ENCODE measurements at regions not wholly inside any gene's neighbourhood (a gene's known extent, or its start where the extent isn't known, plus 50 kb on each side); places are given as distances from the start of the nearest gene placed in this dataset.

DNA sequence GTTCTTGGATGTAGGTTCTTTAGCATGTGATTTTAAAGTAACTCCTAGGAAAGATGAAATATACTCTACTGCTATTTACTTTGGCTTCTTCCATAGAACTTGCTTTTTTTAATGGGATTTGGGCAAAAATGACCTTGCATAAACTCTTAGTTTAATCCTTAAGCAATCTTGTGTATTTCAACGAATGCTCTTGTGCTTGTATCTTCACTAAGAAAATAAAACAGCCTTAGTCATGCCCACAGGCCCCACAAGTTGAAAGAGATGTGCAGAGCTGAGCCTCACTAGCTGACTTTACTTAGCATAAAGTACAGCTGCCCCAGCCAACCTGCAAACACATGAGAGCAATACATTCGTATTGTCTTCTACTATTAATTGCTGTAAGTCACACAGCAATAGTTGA is 1609.2 kb downstream of the STIM2 start:
- H3K4me3 ChIP-seq: no peak overlapping the region
- H3K9me3 ChIP-seq (replicated peaks): no peaks in the 10 kb centered on the region
- H3K36me3 ChIP-seq: no peaks in the 10 kb centered on the region
- intact Hi-C loops (cut with micrococcal nuclease): no loop called here
- no peak overlapping the region for H3K27ac ChIP-seq (replicated peaks)
- DNase-seq: no peak
- no peaks in the 10 kb centered on the region for H3K27me3 ChIP-seq (ENCODE audit: low read depth)
- no peaks in the 10 kb centered on the region for H3K4me1 ChIP-seq
- TF ChIP-seq, protein P1, sequence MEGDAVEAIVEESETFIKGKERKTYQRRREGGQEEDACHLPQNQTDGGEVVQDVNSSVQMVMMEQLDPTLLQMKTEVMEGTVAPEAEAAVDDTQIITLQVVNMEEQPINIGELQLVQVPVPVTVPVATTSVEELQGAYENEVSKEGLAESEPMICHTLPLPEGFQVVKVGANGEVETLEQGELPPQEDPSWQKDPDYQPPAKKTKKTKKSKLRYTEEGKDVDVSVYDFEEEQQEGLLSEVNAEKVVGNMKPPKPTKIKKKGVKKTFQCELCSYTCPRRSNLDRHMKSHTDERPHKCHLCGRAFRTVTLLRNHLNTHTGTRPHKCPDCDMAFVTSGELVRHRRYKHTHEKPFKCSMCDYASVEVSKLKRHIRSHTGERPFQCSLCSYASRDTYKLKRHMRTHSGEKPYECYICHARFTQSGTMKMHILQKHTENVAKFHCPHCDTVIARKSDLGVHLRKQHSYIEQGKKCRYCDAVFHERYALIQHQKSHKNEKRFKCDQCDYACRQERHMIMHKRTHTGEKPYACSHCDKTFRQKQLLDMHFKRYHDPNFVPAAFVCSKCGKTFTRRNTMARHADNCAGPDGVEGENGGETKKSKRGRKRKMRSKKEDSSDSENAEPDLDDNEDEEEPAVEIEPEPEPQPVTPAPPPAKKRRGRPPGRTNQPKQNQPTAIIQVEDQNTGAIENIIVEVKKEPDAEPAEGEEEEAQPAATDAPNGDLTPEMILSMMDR (IDR thresholded peaks at IDR 0.05; ENCODE audit: borderline replicate concordance): no peak

DNA sequence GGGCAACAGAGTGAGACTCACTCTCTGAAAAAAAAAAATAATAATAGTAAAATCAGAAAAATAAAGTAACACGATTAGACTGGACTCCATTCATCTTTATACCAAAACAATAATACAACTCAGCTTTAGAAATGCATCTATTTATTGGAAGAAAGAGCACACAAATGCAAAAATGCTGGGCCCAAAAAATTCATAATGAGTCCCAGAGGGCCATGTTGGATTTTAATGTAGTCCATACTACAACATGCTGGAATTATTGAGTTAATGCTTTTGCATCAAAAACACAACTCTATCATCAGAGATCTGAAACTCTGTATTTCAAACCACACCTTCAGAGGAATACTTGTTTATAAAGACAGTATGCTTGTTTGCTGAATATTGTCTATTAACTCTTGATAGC is 1614.7 kb downstream of the STIM2 start:
- H3K36me3 ChIP-seq: no peaks in the 10 kb centered on the region
- no peak overlapping the region for H3K27ac ChIP-seq (replicated peaks)
- H3K9me3 ChIP-seq (replicated peaks): no peaks in the 10 kb centered on the region
- intact Hi-C loops (cut with micrococcal nuclease): no loop called here
- no peak overlapping the region for H3K4me3 ChIP-seq
- no peaks in the 10 kb centered on the region for H3K4me1 ChIP-seq
- no peak for DNase-seq
- TF ChIP-seq, protein P1 (IDR thresholded peaks at IDR 0.05; ENCODE audit: borderline replicate concordance): no peak
- H3K27me3 ChIP-seq (ENCODE audit: low read depth): no peaks in the 10 kb centered on the region

DNA sequence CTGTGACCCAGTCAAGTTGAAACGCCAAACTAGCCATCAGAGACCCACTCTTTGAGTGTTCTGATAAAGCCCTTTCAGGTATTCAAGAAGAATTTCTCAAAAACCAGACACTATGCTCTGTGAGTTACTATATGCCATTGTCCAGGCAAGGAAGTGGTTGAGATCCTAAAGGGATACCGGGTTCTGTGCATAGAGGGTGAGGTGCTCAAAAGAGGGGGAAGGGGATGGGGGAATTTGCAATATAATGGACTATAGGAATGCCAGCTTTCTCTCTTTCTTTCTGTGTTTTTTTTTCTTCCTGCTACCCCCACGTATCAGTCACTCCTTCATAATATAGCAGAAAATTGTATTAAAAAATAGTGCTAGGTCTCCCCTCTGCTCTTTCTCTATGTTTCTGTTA is 1619.0 kb downstream of the STIM2 start:
- no peak for DNase-seq
- TF ChIP-seq, protein P1 (IDR thresholded peaks at IDR 0.05; ENCODE audit: borderline replicate concordance): no peak
- H3K27ac ChIP-seq (replicated peaks): no peak overlapping the region
- H3K36me3 ChIP-seq: no peaks in the 10 kb centered on the region
- no peak overlapping the region for H3K4me3 ChIP-seq
- no peaks in the 10 kb centered on the region for H3K27me3 ChIP-seq (ENCODE audit: low read depth)
- no peaks in the 10 kb centered on the region for H3K4me1 ChIP-seq
- H3K9me3 ChIP-seq (replicated peaks): no peaks in the 10 kb centered on the region
- intact Hi-C loops (cut with micrococcal nuclease): no loop called here

DNA sequence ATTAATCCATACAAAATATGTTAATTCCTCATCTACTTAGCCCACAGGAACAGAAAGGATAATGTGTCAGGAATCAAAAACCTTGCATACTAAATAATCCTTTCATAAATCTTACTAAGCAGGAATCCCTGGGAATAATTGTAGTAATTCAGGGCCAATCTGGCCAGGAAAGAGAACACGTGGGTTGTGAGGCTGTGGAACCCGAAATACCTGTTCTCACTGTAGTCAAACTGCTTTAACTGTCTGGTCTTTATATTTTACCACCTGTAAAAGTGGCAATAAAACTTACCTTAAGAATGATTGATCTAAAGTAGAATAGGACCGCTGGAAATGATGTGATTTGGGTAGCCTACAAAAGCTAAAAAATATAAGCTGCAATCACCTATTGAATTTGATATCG is 1620.9 kb downstream of the STIM2 start:
- no peaks in the 10 kb centered on the region for H3K9me3 ChIP-seq (replicated peaks)
- TF ChIP-seq, protein P1 (IDR thresholded peaks at IDR 0.05; ENCODE audit: borderline replicate concordance): no peak
- DNase-seq: no peak
- H3K4me3 ChIP-seq: no peak overlapping the region
- no peaks in the 10 kb centered on the region for H3K36me3 ChIP-seq
- H3K4me1 ChIP-seq: no peaks in the 10 kb centered on the region
- intact Hi-C loops (cut with micrococcal nuclease): no loop called here
- H3K27me3 ChIP-seq (ENCODE audit: low read depth): no peaks in the 10 kb centered on the region
- H3K27ac ChIP-seq (replicated peaks): no peak overlapping the region

DNA sequence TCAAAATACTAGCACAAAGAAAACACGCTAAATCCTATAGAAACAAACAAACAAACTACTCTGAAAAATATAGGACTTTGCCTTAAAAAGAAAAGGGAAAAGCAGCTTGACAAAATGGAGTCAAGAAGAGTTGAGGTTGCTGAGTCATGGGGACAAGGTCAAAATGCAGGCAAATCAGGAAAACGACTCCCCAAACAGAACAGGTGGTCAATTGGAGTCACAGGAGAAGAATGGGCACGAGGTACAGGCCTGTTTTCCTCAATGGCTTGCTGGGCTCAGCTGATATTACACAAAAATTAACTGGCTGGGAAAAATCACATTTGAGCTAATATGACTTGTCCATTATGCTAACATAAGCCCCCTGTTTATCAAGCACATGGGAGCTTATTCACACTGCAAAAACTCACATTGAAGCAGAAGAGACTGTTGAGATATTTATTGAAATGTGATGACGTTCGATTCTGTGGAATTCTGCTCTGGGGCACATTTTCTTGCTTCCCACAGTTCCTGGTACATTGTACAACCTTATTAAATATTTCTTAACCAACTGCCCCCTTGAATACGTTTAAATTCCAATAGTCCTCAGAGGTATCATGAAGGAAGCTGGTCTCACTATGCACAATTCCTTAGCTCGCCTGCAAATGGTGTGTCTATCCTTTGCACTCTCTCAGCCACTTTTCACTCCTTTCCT is 1622.1 kb downstream of the STIM2 start:
- H3K27ac ChIP-seq (replicated peaks): no peak overlapping the region
- H3K27me3 ChIP-seq (ENCODE audit: low read depth): no peaks in the 10 kb centered on the region
- no peak overlapping the region for H3K4me3 ChIP-seq
- TF ChIP-seq, protein P1 (IDR thresholded peaks at IDR 0.05; ENCODE audit: borderline replicate concordance): no peak
- intact Hi-C loops (cut with micrococcal nuclease): no loop called here
- no peaks in the 10 kb centered on the region for H3K9me3 ChIP-seq (replicated peaks)
- no peaks in the 10 kb centered on the region for H3K4me1 ChIP-seq
- H3K36me3 ChIP-seq: no peaks in the 10 kb centered on the region
- DNase-seq: no peak
